Heart right ventricle (tissue), 16 donors: ENCODE measurements at regions not wholly inside any gene's neighbourhood (a gene's known extent, or its start where the extent isn't known, plus 50 kb on each side); places are given as distances from the start of the nearest gene placed in this dataset.

Experiments used
- ATAC-seq, 8 donors: fragments of 200-7000 bp; cut with Tn5 transposase; one replicate each; pipeline ENCODE4 v1.9.1; 2020; ENCODE audit warnings: mild to moderate bottlenecking in 8 of 8, moderate library complexity in 8 of 8, moderate number of reproducible peaks in 1 of 8
- DNase-seq, 2 donors: peaks; one replicate each; pipeline ENCODE4 v3.0.0-alpha.2; 2020
- H3K27ac ChIP-seq, 10 donors: fragments of 200-600 bp; sonication (generic) in 2 of 10; one replicate each; pipeline versions ENCODE4 v1.5.0 to v1.8.0; 2020 to 2022; ENCODE audit warnings: mild to moderate bottlenecking in 3 of 10
- H3K27me3 ChIP-seq, 7 donors: fragments of 200-600 bp; one replicate each; pipeline ENCODE4 v1.8.0; 2021 to 2022; ENCODE audit warnings: mild to moderate bottlenecking in 2 of 7
- H3K36me3 ChIP-seq, 9 donors: fragments of 200-600 bp; sonication (generic) in 1 of 9; one replicate each; pipeline versions ENCODE4 v1.5.0 to v1.8.0; 2020 to 2022; ENCODE audit warnings: mild to moderate bottlenecking in 2 of 9
- H3K4me1 ChIP-seq, 9 donors: fragments of 200-600 bp; sonication (generic) in 1 of 9; one replicate each; pipeline versions ENCODE4 v1.5.0 to v1.8.0; 2020 to 2022; ENCODE audit warnings: mild to moderate bottlenecking in 4 of 9
- H3K4me3 ChIP-seq, 10 donors: fragments of 200-600 bp; sonication (generic) in 2 of 10; one replicate each; pipeline versions ENCODE4 v1.5.0 to v1.8.0; 2020 to 2022; ENCODE audit warnings: mild to moderate bottlenecking in 7 of 10, moderate library complexity in 2 of 10
- H3K9me3 ChIP-seq, 11 donors: fragments of 200-600 bp in 10 of 11; sonication (generic) in 2 of 11; one replicate each; pipeline versions ENCODE4 v1.5.0 to v1.8.0; 2013 to 2022; ENCODE audit warnings: mild to moderate bottlenecking in 2 of 11, control low read depth in 1 of 11, moderate library complexity in 1 of 11
- CTCF ChIP-seq, 9 donors: fragments of 200-600 bp; sonication (generic) in 2 of 9; IDR thresholded peaks; one replicate each; pipeline versions ENCODE4 v1.5.0 to v1.8.0; 2021 to 2022; ENCODE audit warnings: antibody characterized with exemption in 9 of 9, mild to moderate bottlenecking in 5 of 9, moderate library complexity in 1 of 9
- WGBS, 2 donors: extraction: QIAGEN DNeasy Blood & Tissue Kit; methylation state at CpG; one replicate each; pipeline ENCODE4 v1.1.7; 2013; ENCODE audit warnings: inconsistent platforms in 1 of 2; 5-methylcytosine and 5-hydroxymethylcytosine counted together
- intact Hi-C, 10 donors: fragments of 100-400 bp; cut with DNase I; formaldehyde crosslinking; loops; one replicate each; pipeline versions ENCODE4 v1.11.1 to v1.14.2; 2022
- donor health status: Arrhythmogenic right ventricular cardiomyopathy.
- donor health status: ischemic (EF 13 %, LVEDD 7.1; RV severe dilation, severe dysfunction).
- donor health status: healthy with polysubstance abuse.
- donor health status: DM: no; HTN: yes; CAD: no.
- donor health status: DM: no; HTN: no; CAD: no.
- donor health status: ischemic (EF 25% LVEDD 6.9; RV normal size, moderate dysfunction).
- donor health status: ischemic (EF 25% LVEDD 5.7; RV mildly dilated, moderate dysfunction).
- donor health status: healthy.
- donor health status: DM: yes; HTN: yes; CAD: no.
- donor health status: Ischemic cardiomyopathy.
- donor health status: ischemic (EF 35%, LVEDD 5.7; RV mildly dilated, moderate dysfunction).
- donor health status: nonischemic (EF 11% LVEDD 7.7; RV severe dilation, severe dysfunction).
- donor health status: DM: yes; HTN: yes; CAD: no.
- donor health status: PGD.
- donor health status: ischemic (EF 29% LVEDD 5.4; RV normal size, mild dysfunction).
- donor health status: nonischemic (EF 23%, LVEDD 6.1; RV moderate dilation, normal function).

- no peaks in the 10 kb centered on the region for H3K27me3 ChIP-seq
- H3K4me1 ChIP-seq, result peaks cover 0 to 8% (median 0%) of the 10 kb centered on the region in 9 donors
- no peaks in the 10 kb centered on the region for H3K36me3 ChIP-seq
- intact Hi-C loops, result no loop called here
- WGBS, 2 donors, result 70 to 76% methylated on average over 2 of the region's 2 CpGs
- H3K4me3 ChIP-seq, result no peak overlapping the region
- DNase-seq, result no peak
- TF ChIP-seq CTCF (IDR thresholded peaks at IDR 0.05), result no peak
- no peak overlapping the region for H3K27ac ChIP-seq
- no peak for ATAC-seq
- H3K9me3 ChIP-seq, result no peaks in the 10 kb centered on the region
Observed at GRCh38 chr1:193741228-193741627, 554.8 kb upstream of the B3GALT2 start.

GRCh38 chr1:193740762-193741161, 554.3 kb upstream of the B3GALT2 start:
- no peaks in the 10 kb centered on the region for H3K9me3 ChIP-seq
- no peak for TF ChIP-seq CTCF (IDR thresholded peaks at IDR 0.05)
- H3K36me3 ChIP-seq, result no peaks in the 10 kb centered on the region
- no peak overlapping the region for H3K4me3 ChIP-seq
- no peak for DNase-seq
- ATAC-seq, result no peak
- H3K27me3 ChIP-seq, result no peaks in the 10 kb centered on the region
- no peak overlapping the region for H3K27ac ChIP-seq
- H3K4me1 ChIP-seq, result peaks cover 0 to 8% (median 0%) of the 10 kb centered on the region in 9 donors
- intact Hi-C loops, result no loop called here
- WGBS, 2 donors, result 80 to 94% methylated on average over 1 of the region's 1 CpG

GRCh38 chr1:193736507-193736906, 550.1 kb upstream of the B3GALT2 start:
- Histone ChIP-seq H3K36me3 (no peaks in the 10 kb centered on the region), H3K4me1 (peaks cover 0 to 8% (median 0%) of the 10 kb centered on the region in 9 donors), H3K4me3 (no peak overlapping the region), H3K27me3 (no peaks in the 10 kb centered on the region), H3K27ac (peak overlapping the region in 2 of 10 donors; percentile 4 to 6), H3K9me3 (no peaks in the 10 kb centered on the region)
- TF ChIP-seq CTCF (IDR thresholded peaks at IDR 0.05), result no peak
- DNase-seq, result no peak
- WGBS, 2 donors, result 45 to 65% methylated on average over 3 of the region's 3 CpGs
- intact Hi-C loops, result no loop called here
- ATAC-seq, result peak in 4 of 8 donors; percentile 56 to 82 (median 72)

GRCh38 chr1:193733674-193734073, 547.3 kb upstream of the B3GALT2 start:
- WGBS, 2 donors, result 57 to 62% methylated on average over 3 of the region's 3 CpGs
- TF ChIP-seq CTCF (IDR thresholded peaks at IDR 0.05), result no peak
- H3K36me3 ChIP-seq, result no peaks in the 10 kb centered on the region
- ATAC-seq (no peak), DNase-seq (no peak)
- H3K4me1 ChIP-seq, result peaks cover 0 to 8% (median 0%) of the 10 kb centered on the region in 9 donors
- H3K9me3 ChIP-seq, result no peaks in the 10 kb centered on the region
- H3K27ac ChIP-seq, result no peak overlapping the region
- H3K4me3 ChIP-seq, result no peak overlapping the region
- H3K27me3 ChIP-seq, result no peaks in the 10 kb centered on the region
- intact Hi-C loops, result no loop called here
